ENCODE measurements at regions not wholly inside any gene's neighbourhood (a gene's known extent, or its start where the extent isn't known, plus 50 kb on each side); places are given as distances from the start of the nearest gene placed in this dataset.

GRCh38 chr5:143870362-143870761, 58.4 kb downstream of the HMHB1 start:
- Mint-ChIP-seq H3K36me3 (ENCODE audit: low read depth) (no peaks in the 10 kb centered on the region), H3K9me3 (no peaks in the 10 kb centered on the region), H3K27ac (no peak overlapping the region), H3K27me3 (no peaks in the 10 kb centered on the region), H3K4me3 (no peak overlapping the region), H3K4me1 (ENCODE audit: low read depth) (no peaks in the 10 kb centered on the region)
- intact Hi-C loops (cut with micrococcal nuclease) = no loop called here

- Mint-ChIP-seq H3K4me1 (ENCODE audit: low read depth) (no peaks in the 10 kb centered on the region), H3K9me3 (no peaks in the 10 kb centered on the region), H3K4me3 (no peak overlapping the region), H3K36me3 (ENCODE audit: low read depth) (no peaks in the 10 kb centered on the region), H3K27me3 (no peaks in the 10 kb centered on the region), H3K27ac (no peak overlapping the region)
- intact Hi-C loops (cut with micrococcal nuclease) = no loop called here
Measured at GRCh38 chr5:143870871-143871632, 59.1 kb downstream of the HMHB1 start.

- intact Hi-C loops (cut with micrococcal nuclease) = no loop called here
- no peak overlapping the region for H3K4me3 Mint-ChIP-seq
- H3K27ac Mint-ChIP-seq = no peak overlapping the region
- no peaks in the 10 kb centered on the region for H3K36me3 Mint-ChIP-seq (ENCODE audit: low read depth)
- H3K27me3 Mint-ChIP-seq = no peaks in the 10 kb centered on the region
- no peaks in the 10 kb centered on the region for H3K4me1 Mint-ChIP-seq (ENCODE audit: low read depth)
- H3K9me3 Mint-ChIP-seq = no peaks in the 10 kb centered on the region
Measured at GRCh38 chr5:143871672-143872071, 59.7 kb downstream of the HMHB1 start.

GRCh38 chr5:143874312-143874711, 62.4 kb downstream of the HMHB1 start:
- Mint-ChIP-seq H3K4me1 (ENCODE audit: low read depth) (no peaks in the 10 kb centered on the region), H3K9me3 (no peaks in the 10 kb centered on the region), H3K27ac (no peak overlapping the region), H3K27me3 (no peaks in the 10 kb centered on the region), H3K36me3 (ENCODE audit: low read depth) (no peaks in the 10 kb centered on the region), H3K4me3 (no peak overlapping the region)
- intact Hi-C loops (cut with micrococcal nuclease) = no loop called here

- H3K27ac Mint-ChIP-seq = no peak overlapping the region
- intact Hi-C loops (cut with micrococcal nuclease) = no loop called here
Measured at GRCh38 chr5:143877196-143877595, 65.2 kb downstream of the HMHB1 start.

GRCh38 chr5:143878430-143878829, 66.5 kb downstream of the HMHB1 start:
- no peak overlapping the region for H3K4me3 Mint-ChIP-seq
- intact Hi-C loops (cut with micrococcal nuclease) = no loop called here
- H3K36me3 Mint-ChIP-seq (ENCODE audit: low read depth) = no peaks in the 10 kb centered on the region
- H3K9me3 Mint-ChIP-seq = no peaks in the 10 kb centered on the region
- H3K4me1 Mint-ChIP-seq (ENCODE audit: low read depth) = no peaks in the 10 kb centered on the region
- H3K27ac Mint-ChIP-seq = no peak overlapping the region
- H3K27me3 Mint-ChIP-seq = no peaks in the 10 kb centered on the region

More at GRCh38 chr5:143877196-143877595, 65.2 kb downstream of the HMHB1 start:
- H3K4me3 Mint-ChIP-seq = no peak overlapping the region
- H3K36me3 Mint-ChIP-seq (ENCODE audit: low read depth) = no peaks in the 10 kb centered on the region
- no peaks in the 10 kb centered on the region for H3K4me1 Mint-ChIP-seq (ENCODE audit: low read depth)
- H3K9me3 Mint-ChIP-seq = no peaks in the 10 kb centered on the region
- H3K27me3 Mint-ChIP-seq = no peaks in the 10 kb centered on the region

GRCh38 chr5:143879646-143880045, 67.7 kb downstream of the HMHB1 start:
- intact Hi-C loops (cut with micrococcal nuclease) = no loop called here
- Mint-ChIP-seq H3K27ac (no peak overlapping the region), H3K4me1 (ENCODE audit: low read depth) (no peaks in the 10 kb centered on the region), H3K4me3 (no peak overlapping the region), H3K27me3 (no peaks in the 10 kb centered on the region), H3K36me3 (ENCODE audit: low read depth) (no peaks in the 10 kb centered on the region), H3K9me3 (no peaks in the 10 kb centered on the region)

- intact Hi-C loops (cut with micrococcal nuclease) = no loop called here
- Mint-ChIP-seq H3K36me3 (ENCODE audit: low read depth) (no peaks in the 10 kb centered on the region), H3K27me3 (no peaks in the 10 kb centered on the region), H3K4me1 (ENCODE audit: low read depth) (no peaks in the 10 kb centered on the region), H3K4me3 (no peak overlapping the region), H3K27ac (no peak overlapping the region), H3K9me3 (no peaks in the 10 kb centered on the region)
Measured at GRCh38 chr5:143880178-143880577, 68.2 kb downstream of the HMHB1 start.

GRCh38 chr5:143882520-143882919, 70.6 kb downstream of the HMHB1 start:
- no peak overlapping the region for H3K4me3 Mint-ChIP-seq
- no peaks in the 10 kb centered on the region for H3K4me1 Mint-ChIP-seq (ENCODE audit: low read depth)
- intact Hi-C loops (cut with micrococcal nuclease) = no loop called here
- no peaks in the 10 kb centered on the region for H3K36me3 Mint-ChIP-seq (ENCODE audit: low read depth)
- H3K27ac Mint-ChIP-seq = no peak overlapping the region
- H3K9me3 Mint-ChIP-seq = no peaks in the 10 kb centered on the region
- H3K27me3 Mint-ChIP-seq = no peaks in the 10 kb centered on the region

GRCh38 chr5:143886096-143886495, 74.1 kb downstream of the HMHB1 start:
- no peak overlapping the region for H3K27ac Mint-ChIP-seq
- H3K9me3 Mint-ChIP-seq = no peaks in the 10 kb centered on the region
- no peaks in the 10 kb centered on the region for H3K4me1 Mint-ChIP-seq (ENCODE audit: low read depth)
- H3K36me3 Mint-ChIP-seq (ENCODE audit: low read depth) = no peaks in the 10 kb centered on the region
- no peak overlapping the region for H3K4me3 Mint-ChIP-seq
- H3K27me3 Mint-ChIP-seq = peaks cover 7% of the 10 kb centered on the region
- intact Hi-C loops (cut with micrococcal nuclease) = no loop called here

GRCh38 chr5:143886651-143887638, 75.0 kb downstream of the HMHB1 start:
- Mint-ChIP-seq H3K9me3 (no peaks in the 10 kb centered on the region), H3K27ac (no peak overlapping the region), H3K4me1 (ENCODE audit: low read depth) (no peaks in the 10 kb centered on the region), H3K4me3 (no peak overlapping the region), H3K36me3 (ENCODE audit: low read depth) (no peaks in the 10 kb centered on the region), H3K27me3 (peaks cover 7% of the 10 kb centered on the region)
- intact Hi-C loops (cut with micrococcal nuclease) = no loop called here

GRCh38 chr5:143887903-143888665, 76.1 kb downstream of the HMHB1 start:
- Mint-ChIP-seq H3K36me3 (ENCODE audit: low read depth) (no peaks in the 10 kb centered on the region), H3K9me3 (no peaks in the 10 kb centered on the region), H3K27me3 (peaks cover 7% of the 10 kb centered on the region), H3K4me3 (no peak overlapping the region), H3K4me1 (ENCODE audit: low read depth) (no peaks in the 10 kb centered on the region), H3K27ac (no peak overlapping the region)
- intact Hi-C loops (cut with micrococcal nuclease) = no loop called here

GRCh38 chr5:143888912-143889311, 77.0 kb downstream of the HMHB1 start:
- H3K36me3 Mint-ChIP-seq (ENCODE audit: low read depth) = no peaks in the 10 kb centered on the region
- intact Hi-C loops (cut with micrococcal nuclease) = no loop called here
- no peaks in the 10 kb centered on the region for H3K4me1 Mint-ChIP-seq (ENCODE audit: low read depth)
- peaks cover 7% of the 10 kb centered on the region for H3K27me3 Mint-ChIP-seq
- H3K27ac Mint-ChIP-seq = no peak overlapping the region
- H3K4me3 Mint-ChIP-seq = no peak overlapping the region
- H3K9me3 Mint-ChIP-seq = no peaks in the 10 kb centered on the region

GRCh38 chr5:143889986-143890385, 78.0 kb downstream of the HMHB1 start:
- Mint-ChIP-seq H3K27me3 (peaks cover 7% of the 10 kb centered on the region), H3K4me3 (no peak overlapping the region)
- intact Hi-C loops (cut with micrococcal nuclease) = no loop called here

More at GRCh38 chr5:143889986-143890385, 78.0 kb downstream of the HMHB1 start:
- no peak overlapping the region for H3K27ac Mint-ChIP-seq
- no peaks in the 10 kb centered on the region for H3K9me3 Mint-ChIP-seq
- no peaks in the 10 kb centered on the region for H3K4me1 Mint-ChIP-seq (ENCODE audit: low read depth)
- H3K36me3 Mint-ChIP-seq (ENCODE audit: low read depth) = no peaks in the 10 kb centered on the region
